ENCODE measurements at regions not wholly inside any gene's neighbourhood (a gene's known extent, or its start where the extent isn't known, plus 50 kb on each side); places are given as distances from the start of the nearest gene placed in this dataset.

- TF ChIP-seq POLR2A (IDR thresholded peaks at IDR 0.05) = no peak
- TF ChIP-seq CTCF (IDR thresholded peaks at IDR 0.05 in 4 of 5, conservative IDR thresholded peaks at IDR 0.05 in 1 of 5) = no peak
Observed at GRCh38 chr14:104520620-104521410, 58.7 kb upstream of the C14orf180 start.
